GM19328 (cell line): ENCODE measurements at regions not wholly inside any gene's neighbourhood (a gene's known extent, or its start where the extent isn't known, plus 50 kb on each side); places are given as distances from the start of the nearest gene placed in this dataset.

Source experiments
- ATAC-seq: cut with Tn5 transposase; IDR thresholded peaks from one replicate; pipeline ENCODE4 v1.9.1; 2021; ENCODE audit warnings: mild to moderate bottlenecking, moderate library complexity; ENCODE audit not compliant: unreplicated experiment

GRCh38 chr1:157194731-157195520 lies 56.7 kb upstream of the ETV3 start:
- no peak for ATAC-seq

DNA sequence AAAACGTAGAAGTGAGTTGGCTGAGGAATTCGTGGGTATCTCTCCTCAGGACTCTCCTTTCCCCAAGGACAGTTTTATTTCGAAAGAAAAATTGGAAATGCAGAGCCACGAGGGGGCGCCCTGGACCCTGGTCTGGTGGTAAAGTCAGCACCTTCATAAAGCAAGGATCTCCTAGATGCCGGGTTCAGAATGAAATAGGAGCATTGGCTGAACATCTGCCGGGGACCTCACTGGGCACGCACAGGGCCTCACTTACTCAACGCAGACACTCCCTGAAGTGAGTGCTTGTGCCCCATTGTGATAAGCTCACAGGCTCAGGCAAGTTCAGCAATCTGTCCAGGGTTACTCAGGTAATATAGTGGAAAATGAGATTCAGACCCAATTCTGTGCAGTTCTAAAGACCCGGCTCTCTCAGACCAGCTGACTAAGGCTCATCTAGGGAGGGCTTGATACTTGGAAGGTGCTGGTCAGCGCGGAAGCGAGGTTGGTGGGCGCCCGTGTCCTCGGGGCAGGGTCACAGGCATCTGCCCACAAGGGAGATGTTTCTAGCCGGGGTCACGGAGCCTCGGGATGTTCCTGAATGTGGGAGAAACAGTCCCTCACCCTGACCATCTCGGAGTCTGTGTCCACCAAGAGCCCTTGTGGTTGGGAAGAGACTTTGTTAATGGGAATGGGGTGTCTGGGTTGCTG lies 55.7 kb upstream of the ETV3 start:
- ATAC-seq: no peak

- ATAC-seq: no peak
Observed at GRCh38 chr1:157193219-157193618, 55.0 kb upstream of the ETV3 start.

DNA sequence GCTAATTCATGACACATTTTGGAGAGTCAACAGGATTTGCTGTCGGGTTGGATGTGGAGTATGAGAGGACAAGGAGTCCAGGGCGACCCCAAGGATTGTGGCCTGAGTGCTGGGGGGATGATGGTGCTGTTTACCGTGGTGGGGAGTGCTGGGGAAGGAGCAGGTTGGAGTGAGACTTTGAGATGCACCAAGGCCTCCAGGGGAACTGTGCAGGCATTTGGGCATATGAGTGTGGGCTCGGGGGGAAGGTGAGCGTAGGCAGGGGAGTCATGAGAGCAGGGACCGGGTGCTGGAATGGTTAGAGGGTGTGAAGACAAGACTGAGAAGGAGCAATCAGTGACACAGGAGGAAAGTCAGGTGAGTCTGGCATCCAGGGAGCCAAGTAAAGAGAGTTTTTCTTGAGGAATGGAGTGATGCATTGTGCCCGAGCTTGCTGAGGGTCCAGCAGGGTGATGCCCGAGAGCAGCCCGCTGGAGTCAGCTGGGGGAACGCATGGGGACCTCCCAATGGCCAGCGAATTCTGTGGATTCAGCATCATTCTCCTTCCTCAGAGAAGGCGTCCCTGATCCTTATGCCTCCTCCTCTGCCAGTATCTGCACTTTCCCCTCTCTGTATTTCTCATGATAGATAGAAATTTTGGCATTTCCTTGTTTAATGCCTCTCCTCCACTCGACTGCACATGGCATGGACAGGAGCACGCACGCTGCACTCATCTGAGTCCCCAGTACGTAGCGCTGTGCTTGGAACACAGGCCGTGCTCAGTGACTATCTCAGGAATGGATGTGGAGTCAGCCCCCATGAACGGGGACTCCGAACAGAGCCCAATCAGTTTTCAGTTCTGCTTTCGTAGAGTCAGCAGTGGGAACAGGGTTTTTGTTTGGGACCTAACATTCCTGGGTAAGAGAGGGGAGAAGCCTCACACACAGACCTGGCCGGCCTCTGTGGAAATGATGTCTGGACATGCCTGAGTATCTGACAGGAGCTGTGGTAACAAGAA lies 52.1 kb upstream of the ETV3 start:
- ATAC-seq: no peak

- ATAC-seq: no peak
Observed at GRCh38 chr1:157189096-157189495, 50.9 kb upstream of the ETV3 start.
